HG03060 (cell line): ENCODE measurements at regions not wholly inside any gene's neighbourhood (a gene's known extent, or its start where the extent isn't known, plus 50 kb on each side); places are given as distances from the start of the nearest gene placed in this dataset.

ENCODE experiments used
- ATAC-seq: cut with Tn5 transposase; IDR thresholded peaks from one replicate; pipeline ENCODE4 v1.9.1; 2021; ENCODE audit warnings: low read depth, moderate number of reproducible peaks; ENCODE audit not compliant: unreplicated experiment

GRCh38 chr6:111984516-111985201 is 69.2 kb upstream of the CCN6 start:
- ATAC-seq = no peak

- no peak for ATAC-seq
Observed at GRCh38 chr6:111985202-111985731, 68.6 kb upstream of the CCN6 start.

GRCh38 chr6:111986651-111987050 is 67.3 kb upstream of the CCN6 start:
- no peak for ATAC-seq

- ATAC-seq = no peak
Observed at GRCh38 chr6:111987295-111987694, 66.6 kb upstream of the CCN6 start.

GRCh38 chr6:111988926-111989325 is 65.0 kb upstream of the CCN6 start:
- no peak for ATAC-seq

GRCh38 chr6:111989743-111990142 is 64.2 kb upstream of the CCN6 start:
- peak; percentile 40 for ATAC-seq

GRCh38 chr6:111990214-111990613 is 63.7 kb upstream of the CCN6 start:
- no peak for ATAC-seq

GRCh38 chr6:111992851-111993250 is 61.1 kb upstream of the CCN6 start:
- peak; percentile 32 for ATAC-seq

GRCh38 chr6:111993342-111993741 is 60.6 kb upstream of the CCN6 start:
- no peak for ATAC-seq

GRCh38 chr6:111994791-111995190 is 59.1 kb upstream of the CCN6 start:
- no peak for ATAC-seq

- no peak for ATAC-seq
Observed at GRCh38 chr6:111995404-111995803, 58.5 kb upstream of the CCN6 start.

- no peak for ATAC-seq
Observed at GRCh38 chr6:111996144-111996865, 57.6 kb upstream of the CCN6 start.

GRCh38 chr6:111997078-111997852 is 56.6 kb upstream of the CCN6 start:
- no peak for ATAC-seq

- ATAC-seq = no peak
Observed at GRCh38 chr6:111997853-111998208, 56.1 kb upstream of the CCN6 start.

GRCh38 chr6:112002307-112002706 is 51.6 kb upstream of the CCN6 start:
- no peak for ATAC-seq
